PFSK-1 (cell line): ENCODE measurements at regions not wholly inside any gene's neighbourhood (a gene's known extent, or its start where the extent isn't known, plus 50 kb on each side); places are given as distances from the start of the nearest gene placed in this dataset.

Source experiments
- FOXP2 ChIP-seq: optimal IDR thresholded peaks from 2 replicates; pipeline ENCODE3; 2011; ENCODE audit warnings: borderline replicate concordance, control low read depth, inconsistent platforms; ENCODE audit not compliant: insufficient read depth; ENCODE audit errors: extremely low read length, extremely low read depth
- POLR2AphosphoS5 ChIP-seq: IDR thresholded peaks from 2 replicates; pipeline ENCODE4 v1.6.1; 2012; ENCODE audit warnings: low read depth, mild to moderate bottlenecking, control low read depth, low read length, moderate library complexity
- REST ChIP-seq, 2 experiments: IDR thresholded peaks; 2 replicates each; pipeline versions ENCODE4 v1.6.1 to v1.8.0; 2011 to 2012; ENCODE audit warnings: low read depth in 2 of 2, low read length in 2 of 2, control low read depth in 1 of 2, inconsistent platforms in 1 of 2, mild to moderate bottlenecking in 1 of 2, moderate library complexity in 1 of 2; ENCODE audit not compliant: insufficient read depth in 1 of 2
- SIN3A ChIP-seq: IDR thresholded peaks from 2 replicates; pipeline ENCODE4 v1.6.1; 2012; ENCODE audit warnings: mild to moderate bottlenecking, low read length, moderate library complexity, borderline replicate concordance; ENCODE audit not compliant: insufficient read depth
- TAF1 ChIP-seq: IDR thresholded peaks from 2 replicates; pipeline ENCODE4 v1.6.1; 2012; ENCODE audit warnings: low read length, control low read depth, borderline replicate concordance; ENCODE audit not compliant: insufficient read depth

DNA sequence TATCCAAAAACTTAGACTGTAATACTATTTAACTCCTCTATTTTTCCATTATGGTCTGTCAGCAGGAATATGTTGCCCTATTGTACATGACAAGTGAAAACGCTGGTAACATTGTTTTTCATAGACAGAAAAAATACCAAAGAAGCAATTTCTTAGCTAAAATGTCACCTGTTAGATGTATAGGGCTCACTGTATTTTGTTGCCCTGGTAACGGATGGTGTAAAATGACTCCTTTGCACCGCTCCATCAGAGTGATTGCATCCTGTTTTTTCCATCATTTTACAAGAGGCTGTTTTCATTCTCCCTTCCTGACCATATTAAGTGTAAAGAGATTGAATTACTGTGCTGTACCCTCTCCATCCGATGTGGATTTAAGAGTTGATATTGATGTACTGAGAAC, 460.1 kb upstream of the TLE4 start:
- no peak for TF ChIP-seq TAF1
- no peak for TF ChIP-seq SIN3A
- TF ChIP-seq POLR2AphosphoS5: no peak
- TF ChIP-seq REST (IDR thresholded peaks at IDR 0.05; ENCODE audit: insufficient read depth in 1 of 2, low read depth in 2 of 2, low read length in 2 of 2): no peak

GRCh38 chr9:79115176-79115575, 456.6 kb upstream of the TLE4 start:
- TF ChIP-seq TAF1 (no peak), POLR2AphosphoS5 (no peak)

GRCh38 chr9:79116041-79116440, 455.7 kb upstream of the TLE4 start:
- TF ChIP-seq POLR2AphosphoS5 (no peak), TAF1 (no peak), FOXP2 (no peak), REST (IDR thresholded peaks at IDR 0.05; ENCODE audit: insufficient read depth in 1 of 2, low read depth in 2 of 2, low read length in 2 of 2) (no peak), SIN3A (no peak)

GRCh38 chr9:79116709-79117108, 455.1 kb upstream of the TLE4 start:
- TF ChIP-seq POLR2AphosphoS5: no peak
- no peak for TF ChIP-seq FOXP2
- no peak for TF ChIP-seq SIN3A

DNA sequence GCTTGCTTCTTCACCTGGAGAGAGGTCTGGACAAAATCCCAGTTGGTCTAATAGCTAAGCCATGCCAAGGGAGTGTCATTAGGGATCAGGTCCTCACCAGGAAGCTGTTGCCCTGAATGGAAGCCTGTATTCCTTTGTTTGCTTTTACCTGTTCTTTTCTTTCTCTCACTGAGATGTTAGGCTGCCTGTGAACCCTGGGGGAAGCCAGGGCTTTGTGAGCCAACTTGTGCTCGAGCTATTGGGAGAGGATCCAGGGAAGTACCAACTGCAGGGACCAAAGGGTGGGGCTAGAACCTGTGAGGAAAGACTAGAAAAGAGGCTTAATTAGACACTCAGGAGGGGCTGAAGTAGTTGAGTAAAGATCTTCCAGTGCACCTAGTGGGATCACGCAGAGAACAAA, 451.2 kb upstream of the TLE4 start:
- TF ChIP-seq REST (IDR thresholded peaks at IDR 0.05; ENCODE audit: insufficient read depth in 1 of 2, low read depth in 2 of 2, low read length in 2 of 2): no peak

DNA sequence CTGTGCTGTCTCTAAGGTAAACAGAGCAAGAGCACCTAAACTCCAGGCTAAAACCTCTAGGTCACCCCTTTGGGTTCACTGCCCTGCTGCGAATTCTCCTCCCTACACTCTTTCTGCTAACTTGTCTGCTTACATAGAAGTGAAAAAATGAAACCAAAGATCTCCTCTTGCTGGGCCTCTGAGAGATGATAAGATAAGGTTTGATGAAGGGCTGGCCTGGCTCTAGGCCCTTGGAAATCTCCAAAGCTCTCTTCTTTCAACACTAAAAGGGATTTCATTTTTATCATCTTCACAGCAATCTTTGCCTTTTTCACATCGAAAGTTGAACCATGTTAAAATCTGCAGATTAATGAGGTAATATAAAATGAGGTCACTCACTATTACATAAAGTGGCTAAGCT, 450.8 kb upstream of the TLE4 start:
- no peak for TF ChIP-seq TAF1
- TF ChIP-seq REST (IDR thresholded peaks at IDR 0.05; ENCODE audit: insufficient read depth in 1 of 2, low read depth in 2 of 2, low read length in 2 of 2): no peak
- TF ChIP-seq SIN3A: no peak
- no peak for TF ChIP-seq POLR2AphosphoS5
- TF ChIP-seq FOXP2: no peak
